AG04450 (cell line): ENCODE measurements at regions not wholly inside any gene's neighbourhood (a gene's known extent, or its start where the extent isn't known, plus 50 kb on each side); places are given as distances from the start of the nearest gene placed in this dataset.

Source experiments
- CTCF ChIA-PET: fragments of 300-600, 350-600 bp; formaldehyde crosslinking; extraction: SDS; loops from one replicate; lab custom pipeline; 2022; ENCODE audit warnings: antibody characterized with exemption, inconsistent platforms; lab: Charles Lee
- POLR2A ChIA-PET: fragments of 350-600 bp; formaldehyde crosslinking; extraction: SDS; loops from one replicate; lab custom pipeline; 2021; ENCODE audit warnings: antibody characterized with exemption, inconsistent platforms; lab: Yijun Ruan, JAX
- DNase-seq: peaks from one replicate; pipeline ENCODE4 v3.0.0-alpha.2; 2011; ENCODE audit warnings: low read depth, low spot score
- H3K27ac ChIP-seq: one replicate; pipeline ENCODE4 v1.5.1; 2012; ENCODE audit warnings: low read depth, low read length, control low read depth
- H3K27me3 ChIP-seq: one replicate; pipeline ENCODE4 v1.6.0; 2012; ENCODE audit warnings: low read length; ENCODE audit not compliant: control insufficient read depth, insufficient read depth
- H3K4me3 ChIP-seq: 2 replicates; pipeline ENCODE4 v1.5.1; 2011; ENCODE audit warnings: mild to moderate bottlenecking, low read depth, low read length, control low read depth
- H3K9me3 ChIP-seq: 2 replicates; pipeline ENCODE4 v1.5.1; 2012; ENCODE audit warnings: low read length; ENCODE audit not compliant: control insufficient read depth, insufficient read depth
- TF ChIP-seq, protein P1 (sequence below): IDR thresholded peaks from 2 replicates; pipeline ENCODE4 v1.5.1; 2011; ENCODE audit warnings: low read depth, low read length, control low read depth, inconsistent platforms

DNA sequence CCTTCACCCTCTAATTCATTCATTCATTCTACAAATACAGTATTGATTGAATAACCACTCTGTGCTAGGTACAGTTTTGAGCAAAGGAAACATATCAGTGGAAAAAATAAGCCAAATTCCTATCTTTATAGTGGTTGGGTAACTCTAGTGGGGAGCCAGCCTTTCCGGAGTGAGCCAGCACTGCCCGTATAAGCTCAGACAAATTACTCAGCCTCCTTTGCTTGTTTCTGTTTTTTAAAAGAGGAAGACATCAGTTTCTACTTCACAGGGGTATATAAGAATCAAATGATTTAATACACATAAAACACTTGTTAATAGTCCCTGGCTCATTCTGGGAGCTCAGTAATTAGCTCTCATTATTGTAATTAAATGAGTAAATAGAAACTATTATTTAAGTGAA is 238.2 kb upstream of the MAD2L1 start:
- no peak for DNase-seq
- TF ChIP-seq, protein P1, sequence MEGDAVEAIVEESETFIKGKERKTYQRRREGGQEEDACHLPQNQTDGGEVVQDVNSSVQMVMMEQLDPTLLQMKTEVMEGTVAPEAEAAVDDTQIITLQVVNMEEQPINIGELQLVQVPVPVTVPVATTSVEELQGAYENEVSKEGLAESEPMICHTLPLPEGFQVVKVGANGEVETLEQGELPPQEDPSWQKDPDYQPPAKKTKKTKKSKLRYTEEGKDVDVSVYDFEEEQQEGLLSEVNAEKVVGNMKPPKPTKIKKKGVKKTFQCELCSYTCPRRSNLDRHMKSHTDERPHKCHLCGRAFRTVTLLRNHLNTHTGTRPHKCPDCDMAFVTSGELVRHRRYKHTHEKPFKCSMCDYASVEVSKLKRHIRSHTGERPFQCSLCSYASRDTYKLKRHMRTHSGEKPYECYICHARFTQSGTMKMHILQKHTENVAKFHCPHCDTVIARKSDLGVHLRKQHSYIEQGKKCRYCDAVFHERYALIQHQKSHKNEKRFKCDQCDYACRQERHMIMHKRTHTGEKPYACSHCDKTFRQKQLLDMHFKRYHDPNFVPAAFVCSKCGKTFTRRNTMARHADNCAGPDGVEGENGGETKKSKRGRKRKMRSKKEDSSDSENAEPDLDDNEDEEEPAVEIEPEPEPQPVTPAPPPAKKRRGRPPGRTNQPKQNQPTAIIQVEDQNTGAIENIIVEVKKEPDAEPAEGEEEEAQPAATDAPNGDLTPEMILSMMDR: no peak
- no peak overlapping the region for H3K4me3 ChIP-seq
- H3K9me3 ChIP-seq: no peaks in the 10 kb centered on the region
- POLR2A ChIA-PET: no interaction called here
- H3K27me3 ChIP-seq: no peaks in the 10 kb centered on the region
- no peak overlapping the region for H3K27ac ChIP-seq
- CTCF ChIA-PET: no interaction called here

DNA sequence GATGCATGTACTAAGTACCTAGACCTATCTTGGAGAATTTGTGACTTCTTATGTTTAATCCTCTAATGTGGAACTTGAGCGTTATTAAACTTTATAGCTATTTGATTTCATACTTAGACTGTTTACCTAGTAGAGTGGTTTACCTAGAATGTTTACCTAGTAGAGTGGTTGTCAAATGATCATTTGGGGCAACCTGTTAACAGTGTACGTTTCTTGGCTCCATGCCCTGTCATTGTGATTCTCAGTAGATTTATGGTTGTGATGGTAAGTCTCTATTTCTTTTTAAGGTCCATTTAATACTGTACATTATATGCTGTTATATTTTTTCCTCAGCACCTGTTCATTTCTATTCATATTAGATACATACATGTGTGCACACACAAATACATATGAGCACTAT is 233.0 kb upstream of the MAD2L1 start:
- Histone ChIP-seq H3K9me3 (no peaks in the 10 kb centered on the region), H3K27ac (no peak overlapping the region), H3K27me3 (no peaks in the 10 kb centered on the region), H3K4me3 (no peak overlapping the region)
- TF ChIP-seq, protein P1: no peak
- POLR2A ChIA-PET: no interaction called here
- DNase-seq: no peak
- CTCF ChIA-PET: no interaction called here

GRCh38 chr4:120293341-120293740 is 226.7 kb upstream of the MAD2L1 start:
- H3K27ac ChIP-seq: no peak overlapping the region

DNA sequence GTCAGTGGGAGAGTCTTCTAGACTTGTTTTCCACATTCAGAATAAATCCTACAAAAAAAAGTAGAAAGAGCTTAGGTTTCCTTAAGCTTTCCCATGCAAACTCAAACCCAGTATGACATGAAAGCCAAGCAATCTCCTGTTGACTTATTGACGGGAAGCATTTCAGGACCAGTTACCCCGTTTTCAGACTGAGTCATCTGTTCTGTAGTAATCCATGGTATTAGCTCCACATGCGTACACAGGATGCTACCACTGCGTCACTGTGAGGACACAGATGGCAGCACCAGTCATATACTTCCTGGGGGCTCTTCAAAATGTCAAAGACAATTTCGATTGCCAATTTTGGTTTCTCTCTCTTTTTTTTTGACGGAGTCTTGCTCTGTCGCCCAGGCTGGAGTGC is 224.9 kb upstream of the MAD2L1 start:
- DNase-seq: no peak

More at GRCh38 chr4:120293341-120293740, 226.7 kb upstream of the MAD2L1 start:
- no peaks in the 10 kb centered on the region for H3K27me3 ChIP-seq
- CTCF ChIA-PET: no interaction called here
- DNase-seq: no peak
- H3K9me3 ChIP-seq: no peaks in the 10 kb centered on the region
- TF ChIP-seq, protein P1: no peak
- H3K4me3 ChIP-seq: no peak overlapping the region
- POLR2A ChIA-PET: no interaction called here

GRCh38 chr4:120290553-120290952 is 223.9 kb upstream of the MAD2L1 start:
- Histone ChIP-seq H3K4me3 (no peak overlapping the region), H3K27ac (no peak overlapping the region), H3K9me3 (no peaks in the 10 kb centered on the region), H3K27me3 (no peaks in the 10 kb centered on the region)
- no peak for DNase-seq
- TF ChIP-seq, protein P1: no peak
- ChIA-PET CTCF (no interaction called here), POLR2A (no interaction called here)

More for the DNA sequence above, 224.9 kb upstream of the MAD2L1 start:
- TF ChIP-seq, protein P1: no peak
- no peaks in the 10 kb centered on the region for H3K9me3 ChIP-seq
- no peak overlapping the region for H3K27ac ChIP-seq
- POLR2A ChIA-PET: no interaction called here
- CTCF ChIA-PET: no interaction called here
- H3K27me3 ChIP-seq: no peaks in the 10 kb centered on the region
- H3K4me3 ChIP-seq: no peak overlapping the region
